ENCODE measurements at regions not wholly inside any gene's neighbourhood (a gene's known extent, or its start where the extent isn't known, plus 50 kb on each side); places are given as distances from the start of the nearest gene placed in this dataset.

DNA sequence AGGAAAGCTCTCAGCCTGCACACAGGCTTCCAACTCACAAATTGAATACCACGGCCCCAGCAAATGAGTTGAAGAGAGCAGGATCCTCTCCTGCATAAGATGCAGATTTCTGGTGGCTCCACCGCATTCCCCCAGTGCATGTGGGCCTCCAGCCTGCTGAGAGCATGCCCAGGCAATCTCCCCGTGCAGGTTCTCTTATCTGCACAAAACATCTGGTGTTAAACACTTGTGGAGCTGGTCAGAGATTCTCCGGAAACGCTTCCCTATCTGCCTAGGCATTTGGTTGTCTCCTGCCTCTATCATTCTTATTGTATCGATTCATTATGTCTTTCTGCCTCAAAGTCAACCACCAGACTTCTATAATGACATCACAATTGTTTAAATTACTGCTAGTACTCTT, 1349.0 kb upstream of the B3GALT2 start (continued):
- TF ChIP-seq, protein P1, sequence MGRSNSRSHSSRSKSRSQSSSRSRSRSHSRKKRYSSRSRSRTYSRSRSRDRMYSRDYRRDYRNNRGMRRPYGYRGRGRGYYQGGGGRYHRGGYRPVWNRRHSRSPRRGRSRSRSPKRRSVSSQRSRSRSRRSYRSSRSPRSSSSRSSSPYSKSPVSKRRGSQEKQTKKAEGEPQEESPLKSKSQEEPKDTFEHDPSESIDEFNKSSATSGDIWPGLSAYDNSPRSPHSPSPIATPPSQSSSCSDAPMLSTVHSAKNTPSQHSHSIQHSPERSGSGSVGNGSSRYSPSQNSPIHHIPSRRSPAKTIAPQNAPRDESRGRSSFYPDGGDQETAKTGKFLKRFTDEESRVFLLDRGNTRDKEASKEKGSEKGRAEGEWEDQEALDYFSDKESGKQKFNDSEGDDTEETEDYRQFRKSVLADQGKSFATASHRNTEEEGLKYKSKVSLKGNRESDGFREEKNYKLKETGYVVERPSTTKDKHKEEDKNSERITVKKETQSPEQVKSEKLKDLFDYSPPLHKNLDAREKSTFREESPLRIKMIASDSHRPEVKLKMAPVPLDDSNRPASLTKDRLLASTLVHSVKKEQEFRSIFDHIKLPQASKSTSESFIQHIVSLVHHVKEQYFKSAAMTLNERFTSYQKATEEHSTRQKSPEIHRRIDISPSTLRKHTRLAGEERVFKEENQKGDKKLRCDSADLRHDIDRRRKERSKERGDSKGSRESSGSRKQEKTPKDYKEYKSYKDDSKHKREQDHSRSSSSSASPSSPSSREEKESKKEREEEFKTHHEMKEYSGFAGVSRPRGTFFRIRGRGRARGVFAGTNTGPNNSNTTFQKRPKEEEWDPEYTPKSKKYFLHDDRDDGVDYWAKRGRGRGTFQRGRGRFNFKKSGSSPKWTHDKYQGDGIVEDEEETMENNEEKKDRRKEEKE (IDR thresholded peaks at IDR 0.05): no peak
- TF ChIP-seq NFXL1 (IDR thresholded peaks at IDR 0.05; ENCODE audit: borderline replicate concordance): no peak

DNA sequence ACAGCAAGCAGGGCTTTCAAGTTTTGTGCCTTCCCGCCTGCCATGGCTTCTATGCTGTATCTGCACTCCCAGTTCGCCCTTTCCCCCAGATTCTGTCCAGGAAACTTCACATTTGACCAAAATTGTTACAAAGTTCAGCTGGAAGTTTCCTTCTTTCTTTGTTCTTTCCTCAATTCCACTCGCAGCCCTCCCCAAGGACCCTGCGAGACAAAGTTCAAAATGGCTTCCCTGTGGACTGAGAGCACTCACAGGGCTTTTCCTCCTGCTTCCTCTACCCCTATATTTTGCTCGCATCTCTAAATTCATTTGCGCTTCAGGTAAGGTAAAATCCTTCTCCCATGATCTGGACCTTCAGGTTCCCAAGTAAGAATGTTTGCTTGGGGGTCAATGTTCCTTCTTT, 1348.4 kb upstream of the B3GALT2 start:
- Histone ChIP-seq H3K36me3 (ENCODE audit: control insufficient read depth in 2 of 2, insufficient read depth in 2 of 2, low read length in 1 of 2) (no peaks in the 10 kb centered on the region), H3K4me3 (no peak overlapping the region), H3K4me2 (ENCODE audit: control insufficient read depth, insufficient read depth) (no peak overlapping the region), H3K9ac (ENCODE audit: control insufficient read depth, insufficient read depth, low read length) (no peak overlapping the region), H3K4me1 (ENCODE audit: control insufficient read depth, insufficient read depth, low read length) (no peaks in the 10 kb centered on the region), H3K27ac (ENCODE audit: control insufficient read depth, insufficient read depth) (no peak overlapping the region), H3K9me3 (replicated peaks; ENCODE audit: control insufficient read depth, insufficient read depth, low read length) (no peaks in the 10 kb centered on the region; the same call in 2 of the 3 replicates), H3K27me3 (replicated peaks in 1 of 2; ENCODE audit: control insufficient read depth in 2 of 2, insufficient read depth in 2 of 2, low read length in 1 of 2) (no peaks in the 10 kb centered on the region), H4K20me1 (ENCODE audit: control insufficient read depth, insufficient read depth) (no peaks in the 10 kb centered on the region), H3K79me2 (ENCODE audit: control insufficient read depth, insufficient read depth, low read length) (no peaks in the 10 kb centered on the region), H2AFZ (ENCODE audit: control insufficient read depth, low read depth, low read length) (no peak overlapping the region)
- BruUV-seq (replicated peaks): no TSS peak
- RAD21 ChIA-PET (ENCODE audit: unreplicated experiment): no interaction called here
- in situ Hi-C loops (cut with MboI): no loop called here
- POLR2A ChIA-PET: no interaction called here
- intact Hi-C loops (cut with micrococcal nuclease; ENCODE audit: unreplicated experiment): no loop called here
- SMC1A ChIA-PET (ENCODE audit: uncharacterized antibody, unreplicated experiment): interaction anchor here (1.2 to 1.5 kb wide), 2 partner anchors 13 to 66 kb away, joined by 3 read pairs; no protein-coding TSS in a partner anchor
- no peak for ATAC-seq
- FAIRE-seq: no peak
- CTCF ChIA-PET: interaction anchor here (0.7 kb wide), 1 partner anchor 270 kb away, joined by 3 read pairs; no protein-coding TSS in a partner anchor
- DNase-seq (ENCODE audit: low read depth, low spot score): no peak
- 36% methylated on average over 6 of the region's 6 CpGs for WGBS (ENCODE audit: insufficient coverage, insufficient replicate concordance, low lambda C conversion rate, missing lambda C conversion rate)
- no peak for TF ChIP-seq NFYB (IDR thresholded peaks at IDR 0.05; ENCODE audit: insufficient read depth, low read depth, low read length)
- TF ChIP-seq, protein P2, sequence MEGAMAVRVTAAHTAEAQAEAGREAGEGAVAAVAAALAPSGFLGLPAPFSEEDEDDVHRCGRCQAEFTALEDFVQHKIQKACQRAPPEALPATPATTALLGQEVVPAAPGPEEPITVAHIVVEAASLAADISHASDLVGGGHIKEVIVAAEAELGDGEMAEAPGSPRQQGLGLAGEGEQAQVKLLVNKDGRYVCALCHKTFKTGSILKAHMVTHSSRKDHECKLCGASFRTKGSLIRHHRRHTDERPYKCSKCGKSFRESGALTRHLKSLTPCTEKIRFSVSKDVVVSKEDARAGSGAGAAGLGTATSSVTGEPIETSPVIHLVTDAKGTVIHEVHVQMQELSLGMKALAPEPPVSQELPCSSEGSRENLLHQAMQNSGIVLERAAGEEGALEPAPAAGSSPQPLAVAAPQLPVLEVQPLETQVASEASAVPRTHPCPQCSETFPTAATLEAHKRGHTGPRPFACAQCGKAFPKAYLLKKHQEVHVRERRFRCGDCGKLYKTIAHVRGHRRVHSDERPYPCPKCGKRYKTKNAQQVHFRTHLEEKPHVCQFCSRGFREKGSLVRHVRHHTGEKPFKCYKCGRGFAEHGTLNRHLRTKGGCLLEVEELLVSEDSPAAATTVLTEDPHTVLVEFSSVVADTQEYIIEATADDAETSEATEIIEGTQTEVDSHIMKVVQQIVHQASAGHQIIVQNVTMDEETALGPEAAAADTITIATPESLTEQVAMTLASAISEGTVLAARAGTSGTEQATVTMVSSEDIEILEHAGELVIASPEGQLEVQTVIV (IDR thresholded peaks at IDR 0.05; ENCODE audit: borderline replicate concordance, partially characterized antibody): no peak
- no peak for TF ChIP-seq FOXM1 (IDR thresholded peaks at IDR 0.05; ENCODE audit: low read depth, low read length)
- TF ChIP-seq, protein P3, sequence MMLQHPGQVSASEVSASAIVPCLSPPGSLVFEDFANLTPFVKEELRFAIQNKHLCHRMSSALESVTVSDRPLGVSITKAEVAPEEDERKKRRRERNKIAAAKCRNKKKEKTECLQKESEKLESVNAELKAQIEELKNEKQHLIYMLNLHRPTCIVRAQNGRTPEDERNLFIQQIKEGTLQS (IDR thresholded peaks at IDR 0.05; ENCODE audit: borderline replicate concordance, extremely low read depth, low read depth, low read length): no peak
- TF ChIP-seq, protein P4, sequence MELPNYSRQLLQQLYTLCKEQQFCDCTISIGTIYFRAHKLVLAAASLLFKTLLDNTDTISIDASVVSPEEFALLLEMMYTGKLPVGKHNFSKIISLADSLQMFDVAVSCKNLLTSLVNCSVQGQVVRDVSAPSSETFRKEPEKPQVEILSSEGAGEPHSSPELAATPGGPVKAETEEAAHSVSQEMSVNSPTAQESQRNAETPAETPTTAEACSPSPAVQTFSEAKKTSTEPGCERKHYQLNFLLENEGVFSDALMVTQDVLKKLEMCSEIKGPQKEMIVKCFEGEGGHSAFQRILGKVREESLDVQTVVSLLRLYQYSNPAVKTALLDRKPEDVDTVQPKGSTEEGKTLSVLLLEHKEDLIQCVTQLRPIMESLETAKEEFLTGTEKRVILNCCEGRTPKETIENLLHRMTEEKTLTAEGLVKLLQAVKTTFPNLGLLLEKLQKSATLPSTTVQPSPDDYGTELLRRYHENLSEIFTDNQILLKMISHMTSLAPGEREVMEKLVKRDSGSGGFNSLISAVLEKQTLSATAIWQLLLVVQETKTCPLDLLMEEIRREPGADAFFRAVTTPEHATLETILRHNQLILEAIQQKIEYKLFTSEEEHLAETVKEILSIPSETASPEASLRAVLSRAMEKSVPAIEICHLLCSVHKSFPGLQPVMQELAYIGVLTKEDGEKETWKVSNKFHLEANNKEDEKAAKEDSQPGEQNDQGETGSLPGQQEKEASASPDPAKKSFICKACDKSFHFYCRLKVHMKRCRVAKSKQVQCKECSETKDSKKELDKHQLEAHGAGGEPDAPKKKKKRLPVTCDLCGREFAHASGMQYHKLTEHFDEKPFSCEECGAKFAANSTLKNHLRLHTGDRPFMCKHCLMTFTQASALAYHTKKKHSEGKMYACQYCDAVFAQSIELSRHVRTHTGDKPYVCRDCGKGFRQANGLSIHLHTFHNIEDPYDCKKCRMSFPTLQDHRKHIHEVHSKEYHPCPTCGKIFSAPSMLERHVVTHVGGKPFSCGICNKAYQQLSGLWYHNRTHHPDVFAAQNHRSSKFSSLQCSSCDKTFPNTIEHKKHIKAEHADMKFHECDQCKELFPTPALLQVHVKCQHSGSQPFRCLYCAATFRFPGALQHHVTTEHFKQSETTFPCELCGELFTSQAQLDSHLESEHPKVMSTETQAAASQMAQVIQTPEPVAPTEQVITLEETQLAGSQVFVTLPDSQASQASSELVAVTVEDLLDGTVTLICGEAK (IDR thresholded peaks at IDR 0.05; ENCODE audit: borderline replicate concordance): no peak
- TF ChIP-seq, protein P5, sequence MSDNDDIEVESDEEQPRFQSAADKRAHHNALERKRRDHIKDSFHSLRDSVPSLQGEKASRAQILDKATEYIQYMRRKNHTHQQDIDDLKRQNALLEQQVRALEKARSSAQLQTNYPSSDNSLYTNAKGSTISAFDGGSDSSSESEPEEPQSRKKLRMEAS (IDR thresholded peaks at IDR 0.05; ENCODE audit: low read depth, low read length): no peak
- TF ChIP-seq PAX5 (IDR thresholded peaks at IDR 0.05; ENCODE audit: borderline replicate concordance, low read depth, low read length): no peak
